ENCODE measurements at regions not wholly inside any gene's neighbourhood (a gene's known extent, or its start where the extent isn't known, plus 50 kb on each side); places are given as distances from the start of the nearest gene placed in this dataset.
"Not testable (repeated sequence)": the region's sequence is repeated elsewhere in the genome, so short reads cannot be mapped to it uniquely, and the experiment has no call there.

DNA sequence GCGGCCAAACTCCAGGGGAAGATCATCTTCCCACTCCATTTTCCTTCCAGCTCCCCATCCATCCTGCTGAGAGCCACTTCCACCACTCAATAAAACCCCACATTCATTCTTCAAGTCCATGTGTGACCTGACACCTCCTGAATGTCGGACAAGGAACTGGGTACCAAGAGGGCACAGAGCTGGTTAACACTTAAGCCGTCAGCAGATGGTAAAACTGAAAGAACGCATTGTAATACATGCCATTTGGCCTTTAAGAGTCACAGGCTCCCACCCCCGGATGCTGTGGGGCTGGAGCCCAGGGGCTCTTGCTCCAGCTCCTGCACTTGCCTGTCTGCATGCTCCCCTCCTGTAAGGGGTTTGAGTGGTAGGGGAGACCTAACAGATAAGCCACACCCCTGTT, 753.9 kb downstream of the COL12A1 start:
- Histone ChIP-seq H3K4me3 (ENCODE audit: low read depth, low read length) (no peak overlapping the region), H3K36me3 (ENCODE audit: control insufficient read depth, insufficient read depth, low read length) (no peaks in the 10 kb centered on the region), H3K9me3 (ENCODE audit: control insufficient read depth in 2 of 2, low read length in 2 of 2) (no peaks in the 10 kb centered on the region), H3K4me1 (ENCODE audit: control insufficient read depth, insufficient read depth, low read length, poor library complexity, severe bottlenecking) (no peaks in the 10 kb centered on the region), H3K27me3 (ENCODE audit: control insufficient read depth, insufficient read depth, low read length) (no peaks in the 10 kb centered on the region), H3K27ac (ENCODE audit: insufficient read depth, low read length, poor library complexity, severe bottlenecking) (no peak overlapping the region)
- Mint-ChIP-seq H3K4me3 (no peak overlapping the region), H3K27me3 (peaks cover 4% of the 10 kb centered on the region), H3K9me3 (peaks cover 0 to 6% (median 0%) of the 10 kb centered on the region in 7 donors), H3K27ac (no peak overlapping the region), H3K4me1 (no peaks in the 10 kb centered on the region), H3K36me3 (no peaks in the 10 kb centered on the region)
- DNase-seq: no peak
- no peak for ATAC-seq (ENCODE audit: low read depth in 2 of 2)

DNA sequence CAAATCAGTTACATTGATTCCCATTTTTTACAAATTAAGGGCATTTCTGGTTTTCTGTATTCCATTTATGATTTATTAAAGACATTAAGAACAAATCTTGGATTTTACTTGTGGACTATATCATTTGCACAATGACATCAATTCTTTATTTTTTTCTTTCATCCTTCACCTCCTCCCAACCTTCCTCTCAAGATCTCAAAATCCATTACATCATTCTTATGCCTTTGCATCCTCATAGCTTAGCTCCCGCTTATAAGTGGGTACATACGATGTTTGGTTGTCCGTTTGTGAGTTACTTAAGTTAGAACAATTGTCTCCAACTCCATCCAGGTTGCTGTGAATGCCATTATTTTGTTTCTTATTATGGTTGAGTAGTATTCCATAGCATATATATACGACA, 752.8 kb downstream of the CD109 start:
- H3K36me3 Mint-ChIP-seq: no peaks in the 10 kb centered on the region
- no peak overlapping the region for H3K4me3 Mint-ChIP-seq
- Histone ChIP-seq H3K4me1 (ENCODE audit: control insufficient read depth, insufficient read depth, low read length, poor library complexity, severe bottlenecking) (no peaks in the 10 kb centered on the region), H3K27ac (ENCODE audit: insufficient read depth, low read length, poor library complexity, severe bottlenecking) (no peak overlapping the region), H3K27me3 (ENCODE audit: control insufficient read depth, insufficient read depth, low read length) (no peaks in the 10 kb centered on the region), H3K36me3 (ENCODE audit: control insufficient read depth, insufficient read depth, low read length) (no peaks in the 10 kb centered on the region), H3K4me3 (ENCODE audit: low read depth, low read length) (no peak overlapping the region), H3K9me3 (ENCODE audit: control insufficient read depth in 2 of 2, low read length in 2 of 2) (no peaks in the 10 kb centered on the region)
- ATAC-seq (ENCODE audit: low read depth in 2 of 2) (no peak), DNase-seq (no peak)
- peaks cover 0 to 6% (median 3%) of the 10 kb centered on the region in 7 donors for H3K9me3 Mint-ChIP-seq
- H3K27me3 Mint-ChIP-seq: peaks cover 4% of the 10 kb centered on the region
- H3K27ac Mint-ChIP-seq: peak overlapping the region in 1 of 3 donors; percentile 27
- no peaks in the 10 kb centered on the region for H3K4me1 Mint-ChIP-seq

DNA sequence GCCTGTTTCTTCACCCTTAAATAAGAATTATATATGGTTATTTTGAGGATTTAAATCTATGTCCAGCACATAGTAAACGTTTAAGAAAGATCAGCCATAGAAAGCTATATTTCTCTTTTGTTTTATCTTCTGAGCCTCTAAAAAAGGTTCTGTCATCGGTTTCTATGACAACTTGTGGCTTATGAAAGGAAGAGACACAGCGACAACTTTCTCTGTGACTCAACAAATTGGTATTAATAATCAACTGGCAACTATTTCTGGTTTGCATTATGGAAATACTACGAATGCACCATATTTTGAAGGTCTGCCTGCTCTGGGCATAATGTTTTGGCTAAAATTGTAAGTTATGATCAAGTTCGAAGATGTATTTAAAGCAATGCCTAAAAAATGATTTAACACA, 751.0 kb downstream of the CD109 start:
- Histone ChIP-seq H3K4me3 (ENCODE audit: low read depth, low read length) (no peak overlapping the region), H3K27ac (ENCODE audit: insufficient read depth, low read length, poor library complexity, severe bottlenecking) (no peak overlapping the region), H3K27me3 (ENCODE audit: control insufficient read depth, insufficient read depth, low read length) (no peaks in the 10 kb centered on the region), H3K4me1 (ENCODE audit: control insufficient read depth, insufficient read depth, low read length, poor library complexity, severe bottlenecking) (no peaks in the 10 kb centered on the region), H3K36me3 (ENCODE audit: control insufficient read depth, insufficient read depth, low read length) (no peaks in the 10 kb centered on the region), H3K9me3 (ENCODE audit: control insufficient read depth in 2 of 2, low read length in 2 of 2) (no peaks in the 10 kb centered on the region)
- DNase-seq (no peak), ATAC-seq (ENCODE audit: low read depth in 2 of 2) (no peak)
- Mint-ChIP-seq H3K4me1 (no peaks in the 10 kb centered on the region), H3K4me3 (no peak overlapping the region), H3K27me3 (no peaks in the 10 kb centered on the region), H3K36me3 (no peaks in the 10 kb centered on the region), H3K9me3 (peaks cover 0 to 6% (median 4%) of the 10 kb centered on the region in 7 donors), H3K27ac (no peak overlapping the region)

DNA sequence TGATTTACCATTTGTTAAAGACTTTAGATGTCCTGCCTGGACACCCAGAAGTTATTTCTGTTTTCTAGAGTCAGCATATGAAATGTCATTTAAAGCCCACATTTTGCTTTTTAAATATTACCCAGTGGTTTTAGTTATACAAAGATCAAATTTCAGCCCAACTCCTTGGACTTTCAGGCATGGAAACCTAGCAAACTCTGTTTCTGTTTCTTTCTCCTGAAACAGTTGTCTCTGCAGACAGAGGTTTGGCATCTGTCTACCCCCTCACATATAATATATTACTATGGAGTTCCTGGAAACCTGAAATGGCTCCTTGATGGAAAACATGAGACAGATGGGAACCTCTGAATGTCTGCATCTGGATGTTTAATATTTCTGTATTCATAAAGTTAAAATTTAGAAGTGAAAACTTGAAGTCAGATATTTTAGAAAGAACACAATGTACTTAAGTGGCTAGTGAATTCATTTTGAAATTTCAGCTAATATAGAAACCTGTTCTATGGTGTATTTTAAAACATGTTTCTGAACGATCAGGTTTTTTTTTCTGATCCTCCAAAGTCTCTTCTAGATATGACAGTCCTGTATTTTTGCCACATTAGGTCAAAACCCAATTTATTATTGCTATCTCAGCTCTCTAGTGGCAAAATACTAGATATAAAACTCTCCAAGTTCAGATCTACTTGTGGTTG, 743.3 kb downstream of the CD109 start:
- ATAC-seq (ENCODE audit: low read depth in 2 of 2) (no peak), DNase-seq (no peak)
- no peak overlapping the region for H3K4me3 ChIP-seq (ENCODE audit: low read depth, low read length)
- H3K27me3 ChIP-seq (ENCODE audit: control insufficient read depth, insufficient read depth, low read length): no peaks in the 10 kb centered on the region
- H3K4me1 ChIP-seq (ENCODE audit: control insufficient read depth, insufficient read depth, low read length, poor library complexity, severe bottlenecking): no peaks in the 10 kb centered on the region
- Mint-ChIP-seq H3K4me3 (no peak overlapping the region), H3K36me3 (no peaks in the 10 kb centered on the region), H3K27me3 (no peaks in the 10 kb centered on the region), H3K27ac (no peak overlapping the region), H3K4me1 (no peaks in the 10 kb centered on the region), H3K9me3 (peaks cover 2 to 11% (median 4%) of the 10 kb centered on the region in 7 donors)
- H3K36me3 ChIP-seq (ENCODE audit: control insufficient read depth, insufficient read depth, low read length): no peaks in the 10 kb centered on the region
- no peaks in the 10 kb centered on the region for H3K9me3 ChIP-seq (ENCODE audit: control insufficient read depth in 2 of 2, low read length in 2 of 2)
- no peak overlapping the region for H3K27ac ChIP-seq (ENCODE audit: insufficient read depth, low read length, poor library complexity, severe bottlenecking)

DNA sequence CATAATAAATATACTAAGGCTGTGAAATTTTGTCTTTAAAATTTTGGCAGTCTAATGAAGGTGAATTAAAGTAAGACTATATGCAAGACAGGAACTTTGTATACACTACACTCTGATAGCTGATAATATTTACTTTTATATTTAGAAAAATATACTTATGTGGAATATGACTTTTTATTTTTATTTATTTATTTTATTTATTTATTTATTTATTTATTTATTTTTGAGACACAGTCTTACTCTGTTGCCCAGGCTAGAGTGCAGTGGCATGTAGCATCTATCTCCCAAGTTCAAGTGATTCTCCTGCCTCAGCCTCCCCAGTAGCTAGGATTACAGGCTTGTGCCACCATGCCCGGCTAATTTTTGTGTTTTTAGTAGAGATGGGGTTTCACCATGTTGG, 742.4 kb downstream of the CD109 start:
- not testable (repeated sequence) for H3K27me3 ChIP-seq (ENCODE audit: control insufficient read depth, insufficient read depth, low read length); H3K4me3 ChIP-seq (ENCODE audit: low read depth, low read length); H3K4me3 Mint-ChIP-seq; H3K36me3 Mint-ChIP-seq; H3K27me3 Mint-ChIP-seq; H3K27ac Mint-ChIP-seq; ATAC-seq (ENCODE audit: low read depth in 2 of 2); H3K9me3 ChIP-seq (ENCODE audit: control insufficient read depth in 2 of 2, low read length in 2 of 2); H3K36me3 ChIP-seq (ENCODE audit: control insufficient read depth, insufficient read depth, low read length); H3K4me1 ChIP-seq (ENCODE audit: control insufficient read depth, insufficient read depth, low read length, poor library complexity, severe bottlenecking); H3K27ac ChIP-seq (ENCODE audit: insufficient read depth, low read length, poor library complexity, severe bottlenecking); H3K4me1 Mint-ChIP-seq; DNase-seq
- peaks cover 2 to 11% (median 4%) of the 10 kb centered on the region in 7 donors for H3K9me3 Mint-ChIP-seq

DNA sequence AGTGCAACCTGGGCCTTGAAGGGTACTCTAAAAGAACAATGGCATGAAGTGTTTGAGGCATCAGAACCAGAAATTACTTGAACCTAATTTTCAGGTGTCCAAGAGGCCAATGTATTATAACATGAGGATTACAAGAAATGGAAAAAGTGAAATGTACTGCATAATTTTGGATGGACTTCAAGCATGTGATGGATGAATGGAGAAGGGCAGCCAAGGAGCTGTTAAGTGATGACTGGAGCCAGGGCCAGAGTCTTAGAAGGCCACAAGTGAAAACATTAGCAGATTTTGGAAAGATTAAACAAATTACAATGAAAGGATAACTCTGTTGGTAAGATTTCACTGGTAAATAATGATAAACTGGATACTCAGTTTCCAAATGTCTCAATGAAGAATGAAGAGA, 738.2 kb downstream of the CD109 start:
- Histone ChIP-seq H3K36me3 (ENCODE audit: control insufficient read depth, insufficient read depth, low read length) (no peaks in the 10 kb centered on the region), H3K27me3 (ENCODE audit: control insufficient read depth, insufficient read depth, low read length) (no peaks in the 10 kb centered on the region), H3K27ac (ENCODE audit: insufficient read depth, low read length, poor library complexity, severe bottlenecking) (no peak overlapping the region), H3K4me1 (ENCODE audit: control insufficient read depth, insufficient read depth, low read length, poor library complexity, severe bottlenecking) (no peaks in the 10 kb centered on the region), H3K4me3 (ENCODE audit: low read depth, low read length) (no peak overlapping the region), H3K9me3 (ENCODE audit: control insufficient read depth in 2 of 2, low read length in 2 of 2) (no peaks in the 10 kb centered on the region)
- Mint-ChIP-seq H3K27me3 (no peaks in the 10 kb centered on the region), H3K27ac (no peak overlapping the region), H3K36me3 (no peaks in the 10 kb centered on the region), H3K9me3 (peaks cover 0 to 9% (median 4%) of the 10 kb centered on the region in 7 donors), H3K4me3 (no peak overlapping the region), H3K4me1 (no peaks in the 10 kb centered on the region)
- ATAC-seq (ENCODE audit: low read depth in 2 of 2) (no peak), DNase-seq (no peak)

DNA sequence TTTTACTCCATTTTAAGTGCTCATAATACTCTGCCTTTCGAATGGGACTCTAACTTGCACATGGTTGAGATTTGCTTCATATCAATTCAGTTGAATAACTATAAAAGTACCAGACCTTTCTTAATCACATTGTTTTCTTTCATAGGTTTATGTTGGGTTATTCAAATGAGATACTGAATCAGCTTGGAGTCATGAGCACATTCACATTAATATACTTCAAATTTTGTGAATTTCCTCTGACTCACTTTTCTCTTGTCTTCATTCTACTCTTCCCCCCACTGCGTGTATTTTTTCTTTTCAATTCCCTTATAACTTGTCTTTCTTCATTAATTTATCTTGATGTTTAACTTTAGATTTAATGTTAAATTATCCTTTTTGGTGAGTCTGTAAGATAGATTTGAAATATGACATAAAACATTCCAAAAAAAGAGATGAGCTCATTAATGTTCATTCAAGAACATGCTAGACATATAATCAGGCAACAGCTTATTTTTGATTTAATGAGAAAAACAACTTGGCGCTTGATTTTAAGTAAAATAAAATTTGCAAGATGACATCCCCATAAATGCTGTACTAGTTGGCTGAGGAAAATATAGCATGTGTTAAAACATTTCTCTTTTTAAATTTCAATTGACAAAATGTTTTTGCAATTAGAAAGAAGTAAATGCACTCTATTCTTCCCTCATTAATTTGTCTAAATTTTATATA, 736.0 kb downstream of the CD109 start:
- H3K4me1 ChIP-seq (ENCODE audit: control insufficient read depth, insufficient read depth, low read length, poor library complexity, severe bottlenecking): no peaks in the 10 kb centered on the region

DNA sequence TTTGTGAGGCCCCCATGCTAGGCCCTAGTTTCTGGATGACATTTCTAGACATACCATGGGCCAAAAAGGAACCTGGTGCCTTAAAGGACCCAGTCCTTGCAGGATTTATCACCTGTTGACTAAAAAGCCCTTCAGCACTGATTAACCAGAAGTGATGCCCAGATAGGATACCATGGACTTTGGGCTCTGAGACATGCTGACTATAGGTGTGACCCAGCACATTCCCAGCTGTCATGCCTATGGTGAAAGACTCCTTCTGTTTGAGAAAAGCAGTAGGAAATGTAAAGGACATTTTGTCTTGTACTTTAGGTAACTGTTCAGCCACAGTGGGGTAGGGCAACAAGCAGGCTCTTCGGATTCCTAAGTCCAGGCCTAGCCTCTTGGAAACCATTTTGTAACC, 724.2 kb downstream of the CD109 start:
- H3K9me3 Mint-ChIP-seq: peaks cover 0 to 19% (median 3%) of the 10 kb centered on the region in 7 donors
- Histone ChIP-seq H3K36me3 (ENCODE audit: control insufficient read depth, insufficient read depth, low read length) (no peaks in the 10 kb centered on the region), H3K9me3 (ENCODE audit: control insufficient read depth in 2 of 2, low read length in 2 of 2) (peaks cover 0 to 7% of the 10 kb centered on the region in 2 experiments), H3K27ac (ENCODE audit: insufficient read depth, low read length, poor library complexity, severe bottlenecking) (no peak overlapping the region), H3K4me1 (ENCODE audit: control insufficient read depth, insufficient read depth, low read length, poor library complexity, severe bottlenecking) (no peaks in the 10 kb centered on the region), H3K4me3 (ENCODE audit: low read depth, low read length) (no peak overlapping the region), H3K27me3 (ENCODE audit: control insufficient read depth, insufficient read depth, low read length) (no peaks in the 10 kb centered on the region)
- H3K27ac Mint-ChIP-seq: no peak overlapping the region
- no peaks in the 10 kb centered on the region for H3K4me1 Mint-ChIP-seq
- no peaks in the 10 kb centered on the region for H3K27me3 Mint-ChIP-seq
- no peaks in the 10 kb centered on the region for H3K36me3 Mint-ChIP-seq
- H3K4me3 Mint-ChIP-seq: no peak overlapping the region
- ATAC-seq (ENCODE audit: low read depth in 2 of 2) (no peak), DNase-seq (no peak)

More for the DNA sequence above, 736.0 kb downstream of the CD109 start:
- no peak overlapping the region for H3K27ac Mint-ChIP-seq
- H3K4me3 Mint-ChIP-seq: no peak overlapping the region
- Histone ChIP-seq H3K4me3 (ENCODE audit: low read depth, low read length) (no peak overlapping the region), H3K9me3 (ENCODE audit: control insufficient read depth in 2 of 2, low read length in 2 of 2) (no peaks in the 10 kb centered on the region), H3K36me3 (ENCODE audit: control insufficient read depth, insufficient read depth, low read length) (no peaks in the 10 kb centered on the region), H3K27ac (ENCODE audit: insufficient read depth, low read length, poor library complexity, severe bottlenecking) (no peak overlapping the region), H3K27me3 (ENCODE audit: control insufficient read depth, insufficient read depth, low read length) (no peaks in the 10 kb centered on the region)
- H3K36me3 Mint-ChIP-seq: no peaks in the 10 kb centered on the region
- H3K27me3 Mint-ChIP-seq: no peaks in the 10 kb centered on the region
- no peak for ATAC-seq (ENCODE audit: low read depth in 2 of 2)
- H3K4me1 Mint-ChIP-seq: no peaks in the 10 kb centered on the region
- peaks cover 4 to 15% (median 7%) of the 10 kb centered on the region in 7 donors for H3K9me3 Mint-ChIP-seq
- DNase-seq: no peak

Measured in CD4-positive, CD25-positive, alpha-beta regulatory T cell (primary cell).